ENCODE measurements at regions not wholly inside any gene's neighbourhood (a gene's known extent, or its start where the extent isn't known, plus 50 kb on each side); places are given as distances from the start of the nearest gene placed in this dataset.

DNA sequence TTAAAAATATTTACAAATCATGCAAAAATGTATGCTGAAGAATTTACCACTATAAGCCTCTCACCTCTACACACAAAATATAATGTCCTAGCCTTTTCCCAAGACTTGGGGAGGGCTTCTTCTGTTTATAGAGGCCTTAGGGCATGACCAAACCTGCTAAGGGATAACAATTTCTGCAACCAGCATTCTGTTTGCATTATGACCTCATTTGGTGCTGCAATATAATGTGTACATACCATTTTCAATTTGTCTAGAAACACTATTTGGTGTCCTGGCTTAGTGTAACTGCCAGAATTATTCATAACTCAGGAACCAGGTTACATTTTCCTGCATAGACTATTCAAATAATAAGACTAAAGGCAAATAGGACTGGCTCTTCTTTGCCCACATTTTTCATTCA, 446.6 kb upstream of the SORCS1 start (continued):
- TF ChIP-seq, protein P1, sequence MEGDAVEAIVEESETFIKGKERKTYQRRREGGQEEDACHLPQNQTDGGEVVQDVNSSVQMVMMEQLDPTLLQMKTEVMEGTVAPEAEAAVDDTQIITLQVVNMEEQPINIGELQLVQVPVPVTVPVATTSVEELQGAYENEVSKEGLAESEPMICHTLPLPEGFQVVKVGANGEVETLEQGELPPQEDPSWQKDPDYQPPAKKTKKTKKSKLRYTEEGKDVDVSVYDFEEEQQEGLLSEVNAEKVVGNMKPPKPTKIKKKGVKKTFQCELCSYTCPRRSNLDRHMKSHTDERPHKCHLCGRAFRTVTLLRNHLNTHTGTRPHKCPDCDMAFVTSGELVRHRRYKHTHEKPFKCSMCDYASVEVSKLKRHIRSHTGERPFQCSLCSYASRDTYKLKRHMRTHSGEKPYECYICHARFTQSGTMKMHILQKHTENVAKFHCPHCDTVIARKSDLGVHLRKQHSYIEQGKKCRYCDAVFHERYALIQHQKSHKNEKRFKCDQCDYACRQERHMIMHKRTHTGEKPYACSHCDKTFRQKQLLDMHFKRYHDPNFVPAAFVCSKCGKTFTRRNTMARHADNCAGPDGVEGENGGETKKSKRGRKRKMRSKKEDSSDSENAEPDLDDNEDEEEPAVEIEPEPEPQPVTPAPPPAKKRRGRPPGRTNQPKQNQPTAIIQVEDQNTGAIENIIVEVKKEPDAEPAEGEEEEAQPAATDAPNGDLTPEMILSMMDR (IDR thresholded peaks at IDR 0.05; ENCODE audit: low read depth, low read length, missing input control), result no peak
- TF ChIP-seq FOXA1 (IDR thresholded peaks at IDR 0.05) (no peak), JUND (IDR thresholded peaks at IDR 0.05) (no peak)
- TF ChIP-seq, protein P2, sequence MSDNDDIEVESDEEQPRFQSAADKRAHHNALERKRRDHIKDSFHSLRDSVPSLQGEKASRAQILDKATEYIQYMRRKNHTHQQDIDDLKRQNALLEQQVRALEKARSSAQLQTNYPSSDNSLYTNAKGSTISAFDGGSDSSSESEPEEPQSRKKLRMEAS (IDR thresholded peaks at IDR 0.05), result no peak

DNA sequence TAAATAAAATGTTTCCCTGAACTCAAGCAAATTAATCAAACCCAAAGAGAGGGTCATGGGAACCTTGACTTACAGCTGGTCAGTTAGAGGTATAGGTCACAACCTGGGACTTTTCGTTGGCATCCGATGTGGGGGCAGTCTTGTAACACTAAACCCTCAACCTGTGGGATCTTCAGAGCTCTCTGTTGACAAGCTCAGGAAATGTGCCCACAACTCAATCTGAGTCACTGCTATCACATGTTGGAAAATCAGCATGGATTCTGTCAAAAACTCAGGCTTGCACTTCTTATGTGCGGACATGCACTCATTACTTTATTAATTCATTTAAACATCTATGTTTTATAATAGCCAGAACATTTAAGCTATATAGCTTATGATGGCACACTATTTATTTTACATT, 424.6 kb upstream of the SORCS1 start:
- no peaks in the 10 kb centered on the region for H3K4me1 ChIP-seq (ENCODE audit: control insufficient read depth in 4 of 4, insufficient read depth in 4 of 4, low read length in 3 of 4)
- no peak for DNase-seq (ENCODE audit: low spot score)
- H3K36me3 ChIP-seq (ENCODE audit: control insufficient read depth in 4 of 4, insufficient read depth in 3 of 4, low read depth in 1 of 4, low read length in 3 of 4), result no peaks in the 10 kb centered on the region
- H3K27ac ChIP-seq (ENCODE audit: low read depth in 1 of 2, low read length in 2 of 2), result no peak overlapping the region
- TF ChIP-seq, protein P3, sequence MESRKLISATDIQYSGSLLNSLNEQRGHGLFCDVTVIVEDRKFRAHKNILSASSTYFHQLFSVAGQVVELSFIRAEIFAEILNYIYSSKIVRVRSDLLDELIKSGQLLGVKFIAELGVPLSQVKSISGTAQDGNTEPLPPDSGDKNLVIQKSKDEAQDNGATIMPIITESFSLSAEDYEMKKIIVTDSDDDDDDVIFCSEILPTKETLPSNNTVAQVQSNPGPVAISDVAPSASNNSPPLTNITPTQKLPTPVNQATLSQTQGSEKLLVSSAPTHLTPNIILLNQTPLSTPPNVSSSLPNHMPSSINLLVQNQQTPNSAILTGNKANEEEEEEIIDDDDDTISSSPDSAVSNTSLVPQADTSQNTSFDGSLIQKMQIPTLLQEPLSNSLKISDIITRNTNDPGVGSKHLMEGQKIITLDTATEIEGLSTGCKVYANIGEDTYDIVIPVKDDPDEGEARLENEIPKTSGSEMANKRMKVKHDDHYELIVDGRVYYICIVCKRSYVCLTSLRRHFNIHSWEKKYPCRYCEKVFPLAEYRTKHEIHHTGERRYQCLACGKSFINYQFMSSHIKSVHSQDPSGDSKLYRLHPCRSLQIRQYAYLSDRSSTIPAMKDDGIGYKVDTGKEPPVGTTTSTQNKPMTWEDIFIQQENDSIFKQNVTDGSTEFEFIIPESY (IDR thresholded peaks at IDR 0.05), result no peak
- TF ChIP-seq, protein P2 (IDR thresholded peaks at IDR 0.05), result no peak
- no peak for TF ChIP-seq NR2F2 (IDR thresholded peaks at IDR 0.05)
- TF ChIP-seq RAD21 (IDR thresholded peaks at IDR 0.05), result no peak
- TF ChIP-seq RXRA (IDR thresholded peaks at IDR 0.05), result no peak
- no peak for TF ChIP-seq FOXA1 (IDR thresholded peaks at IDR 0.05)
- TF ChIP-seq, protein P1 (IDR thresholded peaks at IDR 0.05; ENCODE audit: low read depth, low read length, missing input control), result no peak
- TF ChIP-seq TAF1 (conservative IDR thresholded peaks at IDR 0.05), result no peak
- no peak for TF ChIP-seq EGR1 (IDR thresholded peaks at IDR 0.05; ENCODE audit: low read depth in 2 of 2)
- H3K27me3 ChIP-seq (ENCODE audit: control insufficient read depth in 4 of 4, insufficient read depth in 4 of 4, low read length in 3 of 4), result no peaks in the 10 kb centered on the region
- H3K4me3 ChIP-seq (ENCODE audit: low read depth in 1 of 3, low read length in 3 of 3), result no peak overlapping the region
- 82% methylated on average over 3 of the region's 3 CpGs for WGBS
- peaks cover 0 to 9% (median 4%) of the 10 kb centered on the region in 4 donors for H3K9me3 ChIP-seq (ENCODE audit: control insufficient read depth in 4 of 4, low read length in 3 of 4)
- H3K9ac ChIP-seq (ENCODE audit: low read depth in 1 of 2, low read length in 2 of 2), result no peak overlapping the region

DNA sequence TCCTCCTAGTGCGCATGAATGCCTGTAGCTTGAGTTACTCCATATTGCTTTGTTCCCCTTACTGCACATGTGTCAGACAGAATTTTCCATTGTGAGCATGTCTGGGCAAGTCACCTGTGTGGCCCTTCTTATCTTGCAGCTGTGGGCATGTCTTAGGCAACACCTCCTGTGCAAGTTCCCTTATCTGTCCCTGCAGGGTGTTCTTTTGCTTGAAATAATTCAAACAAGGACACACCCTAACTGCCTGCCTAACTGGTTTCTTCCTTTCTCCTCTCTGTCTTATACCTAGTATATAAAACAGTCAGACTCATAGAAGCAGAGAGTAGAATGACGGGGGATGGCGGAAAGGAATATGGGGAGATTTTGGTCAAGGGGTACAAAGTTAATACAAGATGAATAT, 421.1 kb upstream of the SORCS1 start:
- TF ChIP-seq, protein P4, sequence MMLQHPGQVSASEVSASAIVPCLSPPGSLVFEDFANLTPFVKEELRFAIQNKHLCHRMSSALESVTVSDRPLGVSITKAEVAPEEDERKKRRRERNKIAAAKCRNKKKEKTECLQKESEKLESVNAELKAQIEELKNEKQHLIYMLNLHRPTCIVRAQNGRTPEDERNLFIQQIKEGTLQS (IDR thresholded peaks at IDR 0.05), result no peak
- Histone ChIP-seq H3K4me1 (ENCODE audit: control insufficient read depth in 4 of 4, insufficient read depth in 4 of 4, low read length in 3 of 4) (no peaks in the 10 kb centered on the region), H3K4me3 (ENCODE audit: low read depth in 1 of 3, low read length in 3 of 3) (no peak overlapping the region), H3K36me3 (ENCODE audit: control insufficient read depth in 4 of 4, insufficient read depth in 3 of 4, low read depth in 1 of 4, low read length in 3 of 4) (no peaks in the 10 kb centered on the region), H3K27me3 (ENCODE audit: control insufficient read depth in 4 of 4, insufficient read depth in 4 of 4, low read length in 3 of 4) (no peaks in the 10 kb centered on the region), H3K9me3 (ENCODE audit: control insufficient read depth in 4 of 4, low read length in 3 of 4) (peaks cover 0 to 9% (median 5%) of the 10 kb centered on the region in 4 donors), H3K27ac (ENCODE audit: low read depth in 1 of 2, low read length in 2 of 2) (no peak overlapping the region), H3K9ac (ENCODE audit: low read depth in 1 of 2, low read length in 2 of 2) (no peak overlapping the region)
- 85% methylated on average over 3 of the region's 3 CpGs for WGBS
- no peak for DNase-seq (ENCODE audit: low spot score)

Data from liver (tissue), 8 donors.